ENCODE measurements at regions not wholly inside any gene's neighbourhood (a gene's known extent, or its start where the extent isn't known, plus 50 kb on each side); places are given as distances from the start of the nearest gene placed in this dataset.

DNA sequence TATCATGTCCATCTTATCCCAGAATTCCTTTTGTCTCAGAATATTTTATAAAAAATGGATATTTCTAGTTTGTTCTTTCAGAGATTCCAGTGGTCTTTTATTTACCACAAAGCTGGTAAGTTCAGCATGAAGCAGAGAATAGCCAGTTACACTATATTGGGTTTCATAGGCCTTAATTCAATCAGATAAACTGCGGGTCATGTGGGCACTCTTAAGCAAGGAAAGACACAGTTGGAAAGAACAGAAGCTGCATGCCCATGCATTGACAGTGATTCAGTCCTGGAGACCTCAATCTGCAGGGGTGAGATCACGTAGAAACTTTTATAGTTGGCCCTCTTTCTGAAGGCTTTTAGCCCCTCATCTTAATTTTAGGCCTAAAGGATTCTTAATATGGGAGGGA is 281.3 kb upstream of the IGFBP3 start:
- DNase-seq (ENCODE audit: low read depth): no peak

DNA sequence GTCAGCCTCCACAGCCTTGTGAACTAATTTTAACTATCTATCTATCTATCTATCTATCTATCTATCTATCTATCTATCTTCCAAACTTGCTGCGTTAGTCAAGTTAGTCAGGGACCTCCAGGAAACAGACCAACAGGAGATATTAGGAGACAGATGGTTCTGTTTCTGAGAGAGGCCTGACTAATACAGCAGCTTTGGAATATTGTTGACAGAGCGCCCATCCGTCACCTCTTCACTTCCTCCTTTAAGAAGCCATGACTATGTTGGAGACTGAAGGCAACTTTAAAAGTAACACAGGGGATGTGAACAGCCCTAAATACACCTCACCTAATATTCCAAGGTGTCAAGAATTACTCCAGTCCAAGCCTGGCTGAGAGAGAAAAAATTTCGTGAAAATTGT is 280.9 kb upstream of the IGFBP3 start:
- DNase-seq (ENCODE audit: low read depth): no peak

DNA sequence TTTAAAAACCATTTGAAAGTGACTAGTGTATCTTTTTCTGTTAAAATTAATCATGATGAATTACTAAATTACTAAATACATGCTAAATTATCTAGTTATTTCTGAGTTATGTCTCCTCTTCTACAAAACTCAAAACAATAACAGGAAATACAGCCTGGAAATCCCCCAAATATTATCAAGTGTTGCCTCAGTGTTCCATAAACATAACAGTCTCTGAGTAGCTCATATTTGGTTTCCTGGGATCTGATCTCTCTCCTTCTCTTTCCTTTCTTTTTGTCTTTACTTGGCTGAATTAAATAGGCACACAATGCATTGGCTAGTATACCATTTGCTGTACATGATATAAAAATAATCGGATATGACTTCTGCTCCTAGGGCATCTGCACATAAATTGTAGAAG is 277.6 kb upstream of the IGFBP3 start:
- no peak for DNase-seq (ENCODE audit: low read depth)

DNA sequence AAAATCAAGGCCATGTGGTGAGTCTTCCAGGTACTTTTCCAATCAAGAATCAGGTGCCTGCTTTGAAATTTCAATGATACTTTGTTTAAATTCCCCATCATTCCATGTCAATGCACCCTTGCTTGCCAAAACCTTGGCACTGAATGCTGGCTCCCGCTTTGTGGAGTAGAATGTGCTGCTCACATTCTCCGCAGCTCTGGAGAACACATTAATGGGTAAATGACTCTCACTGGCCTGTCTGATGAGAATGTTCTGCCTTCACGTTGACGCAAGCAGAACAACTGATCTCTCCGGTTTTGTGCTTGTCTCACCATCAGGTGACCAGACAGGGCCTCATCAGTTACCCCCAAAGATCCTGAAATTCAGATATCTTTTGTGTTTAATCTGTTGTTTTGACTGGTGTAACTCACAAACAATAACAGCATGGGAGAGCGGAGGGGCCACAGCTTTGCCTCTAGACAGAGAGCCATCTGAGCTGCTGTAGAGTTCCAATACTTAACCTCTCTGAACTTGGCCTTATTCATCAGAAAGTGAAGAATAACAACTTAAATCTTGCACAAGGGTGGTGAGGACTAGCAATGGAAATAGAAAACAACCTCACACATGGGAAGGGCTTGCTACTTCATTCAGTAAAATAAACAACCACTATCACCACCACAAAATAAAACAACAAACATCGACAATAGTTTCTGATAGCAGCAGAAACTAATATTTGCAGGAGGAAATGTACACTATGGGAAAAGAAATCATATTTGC is 276.9 kb upstream of the IGFBP3 start:
- DNase-seq (ENCODE audit: low read depth): no peak

DNA sequence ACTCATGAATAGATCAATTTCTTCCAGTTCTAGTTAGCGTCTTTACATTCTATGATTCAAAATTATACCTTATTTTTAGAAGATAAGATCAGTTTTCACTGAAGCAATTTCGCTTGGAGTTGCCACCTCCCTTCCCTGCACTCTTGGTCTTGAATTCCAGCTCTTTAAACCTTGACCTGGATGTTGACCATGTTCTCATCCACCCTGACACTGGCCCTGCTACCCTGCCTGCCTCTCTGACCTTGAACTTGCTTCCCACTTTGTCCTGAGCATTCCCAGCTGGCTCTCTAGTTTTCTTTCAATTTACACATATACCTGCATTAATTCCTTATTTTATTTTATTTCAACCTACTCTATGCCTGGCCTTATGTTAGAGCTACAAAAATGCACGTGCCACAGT is 274.9 kb upstream of the IGFBP3 start:
- DNase-seq (ENCODE audit: low read depth): no peak

DNA sequence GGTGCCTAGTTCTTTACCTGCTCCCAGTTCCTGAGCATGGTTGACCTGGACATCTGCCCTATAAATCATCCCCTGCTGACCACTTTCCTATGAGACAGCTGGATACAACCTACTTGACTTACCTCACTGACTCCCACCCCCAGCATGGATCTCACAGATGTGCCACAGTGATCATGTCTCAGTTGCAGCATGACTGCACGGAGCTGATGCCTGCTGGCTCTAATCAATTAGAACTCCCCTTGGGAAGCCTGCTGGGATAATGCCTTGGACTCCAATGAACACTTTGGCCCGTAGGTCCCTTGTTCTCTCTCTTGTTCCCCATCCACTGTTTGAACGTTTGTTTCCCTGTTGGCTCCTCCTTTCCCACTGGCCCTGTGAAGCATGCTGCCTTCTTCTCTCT is 271.2 kb upstream of the IGFBP3 start:
- DNase-seq (ENCODE audit: low read depth): no peak

DNA sequence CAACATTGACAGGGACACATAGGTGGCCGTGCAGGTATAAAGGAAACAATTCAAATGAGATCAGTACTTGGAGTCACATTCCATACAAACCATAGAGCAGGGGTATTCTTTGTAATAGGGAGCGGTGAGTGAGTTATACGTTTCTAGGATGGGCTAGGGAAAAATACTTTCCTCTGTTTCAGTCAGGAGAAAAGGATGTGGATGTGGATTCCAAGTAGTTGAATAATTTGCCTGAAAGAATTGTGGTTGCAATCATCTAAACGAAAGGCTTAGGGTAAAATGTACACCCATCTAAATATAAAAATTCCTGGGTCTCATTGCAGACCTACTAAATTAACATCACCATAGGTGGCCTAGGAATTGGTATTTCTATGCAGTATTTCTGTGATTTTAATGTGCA is 270.7 kb upstream of the IGFBP3 start:
- no peak for DNase-seq (ENCODE audit: low read depth)

DNA sequence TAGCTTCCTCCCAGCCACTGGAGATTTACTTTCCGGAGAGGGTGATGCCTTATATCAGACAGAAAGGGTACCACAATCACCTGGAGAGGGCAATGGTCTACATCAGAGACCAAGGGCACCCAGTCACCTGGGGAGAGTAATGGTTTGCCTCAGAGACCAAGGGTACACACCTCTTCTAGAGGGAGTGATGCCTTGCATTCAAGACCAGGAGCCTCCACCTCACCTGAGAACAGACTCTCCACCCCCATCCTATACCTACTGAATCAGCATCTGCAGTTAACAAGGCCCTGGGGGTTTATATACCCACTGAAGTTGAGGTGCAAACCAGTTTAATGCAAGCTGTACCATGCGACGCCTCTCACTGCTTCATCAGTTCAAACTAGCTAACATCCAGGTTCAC is 270.2 kb upstream of the IGFBP3 start:
- DNase-seq (ENCODE audit: low read depth): no peak

DNA sequence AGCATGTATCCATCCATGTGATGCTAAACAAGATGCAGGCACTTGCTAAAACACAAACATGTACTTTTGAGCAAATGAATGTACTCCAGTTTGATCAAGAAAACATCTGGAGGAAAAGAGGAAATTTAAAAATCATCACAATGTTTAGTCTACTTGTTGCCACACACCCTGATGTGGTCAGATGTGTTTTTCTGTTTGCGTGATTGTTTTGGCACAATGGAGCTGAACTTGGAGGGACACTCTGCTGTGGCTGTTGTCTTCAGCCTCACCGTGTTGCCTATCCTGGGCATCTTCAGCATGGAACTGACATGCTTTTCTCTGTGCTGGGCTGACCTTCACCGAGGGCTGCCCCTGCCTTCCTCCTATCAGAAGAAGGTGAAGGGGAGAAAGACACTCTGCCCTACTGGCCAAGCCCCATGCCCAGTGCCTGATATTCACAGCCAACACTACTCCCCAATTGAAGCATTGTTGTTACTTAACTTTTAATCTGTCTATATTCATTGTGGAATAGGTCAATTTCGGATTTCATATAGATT is 268.3 kb upstream of the IGFBP3 start:
- no peak for DNase-seq (ENCODE audit: low read depth)

DNA sequence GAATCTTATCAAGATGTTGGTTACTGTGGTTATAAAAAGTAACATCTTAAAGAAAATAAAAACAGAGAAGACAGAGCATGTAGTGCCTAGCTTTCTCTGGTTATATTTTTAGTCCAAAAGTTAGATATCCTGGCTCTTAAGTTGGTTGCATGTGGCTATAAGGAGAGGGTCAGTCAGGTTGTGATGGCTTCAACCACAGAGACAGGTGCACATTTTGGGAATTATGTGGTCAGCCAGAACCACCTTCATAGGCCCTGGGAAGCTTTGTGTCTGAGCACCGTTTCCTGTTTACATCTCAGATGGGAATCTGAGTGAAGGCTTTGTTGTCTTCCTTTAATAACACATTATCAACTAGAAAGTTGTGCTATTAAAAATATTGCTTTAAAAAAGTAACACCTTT is 265.1 kb upstream of the IGFBP3 start:
- no peak for DNase-seq (ENCODE audit: low read depth)

GRCh38 chr7:46179061-46179610 is 258.1 kb upstream of the IGFBP3 start:
- no peak for DNase-seq (ENCODE audit: low read depth)

GRCh38 chr7:46178661-46179060 is 257.6 kb upstream of the IGFBP3 start:
- no peak for DNase-seq (ENCODE audit: low read depth)

- DNase-seq (ENCODE audit: low read depth): no peak
Observed at GRCh38 chr7:46177821-46178220, 256.7 kb upstream of the IGFBP3 start.

GRCh38 chr7:46175221-46175620 is 254.1 kb upstream of the IGFBP3 start:
- no peak for DNase-seq (ENCODE audit: low read depth)

DNA sequence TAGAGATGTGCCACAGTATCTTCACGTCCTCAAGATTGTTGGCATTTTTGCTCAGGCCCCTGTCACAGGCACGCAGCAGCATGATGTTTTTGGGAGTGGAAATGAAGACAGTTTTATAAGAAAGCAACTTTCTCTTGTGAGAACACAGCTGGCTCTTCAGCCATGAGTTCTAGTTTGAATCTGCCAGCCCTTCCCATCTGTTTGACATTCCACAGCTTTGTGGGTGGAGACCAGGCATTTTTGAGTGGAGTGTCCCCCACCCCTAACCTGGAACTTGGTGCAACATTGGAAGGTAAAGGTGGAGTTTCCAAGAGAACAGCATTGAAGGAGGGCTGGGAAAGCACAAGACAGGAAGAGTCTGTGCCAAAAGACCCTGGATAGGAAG is 253.1 kb upstream of the IGFBP3 start:
- DNase-seq (ENCODE audit: low read depth): no peak

- no peak for DNase-seq (ENCODE audit: low read depth)
Observed at GRCh38 chr7:46173476-46174195, 252.6 kb upstream of the IGFBP3 start.

GRCh38 chr7:46170792-46171191 is 249.7 kb upstream of the IGFBP3 start:
- no peak for DNase-seq (ENCODE audit: low read depth)

- no peak for DNase-seq (ENCODE audit: low read depth)
Observed at GRCh38 chr7:46170021-46170420, 248.9 kb upstream of the IGFBP3 start.

GRCh38 chr7:46169384-46169755 is 248.3 kb upstream of the IGFBP3 start:
- no peak for DNase-seq (ENCODE audit: low read depth)

DNA sequence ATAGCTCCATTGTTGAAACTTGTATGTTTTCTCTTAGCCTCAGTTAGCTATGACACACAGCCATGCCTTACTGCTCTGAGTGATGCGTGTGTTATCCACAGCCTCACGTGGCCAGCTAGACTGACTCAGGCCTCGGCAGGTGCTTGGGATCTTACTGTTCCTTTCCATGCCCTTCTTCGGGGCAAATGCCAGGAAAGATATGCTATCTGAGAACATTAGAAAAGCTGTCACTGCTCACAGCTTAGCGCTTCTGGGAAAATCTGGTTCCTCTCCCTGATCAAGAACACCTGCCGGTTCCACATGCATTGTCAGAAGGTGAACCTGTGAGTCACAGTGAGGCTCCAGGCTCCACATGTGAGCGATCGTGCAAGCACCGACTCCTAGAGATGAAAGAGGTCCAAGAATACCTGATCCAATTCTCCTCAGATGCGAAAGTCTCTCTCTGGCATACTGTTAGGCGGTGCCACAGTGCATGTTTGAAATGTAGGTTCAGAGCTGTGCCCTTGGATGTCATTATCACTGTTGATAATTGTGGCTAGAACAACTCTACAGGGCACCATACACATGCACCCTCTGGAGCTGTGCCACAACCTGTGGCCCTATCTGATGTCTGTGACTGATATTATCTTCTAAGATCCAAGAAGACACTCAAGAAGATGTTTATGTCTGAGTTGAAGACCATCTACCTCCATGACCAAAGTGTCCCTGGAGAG is 247.8 kb upstream of the IGFBP3 start:
- no peak for DNase-seq (ENCODE audit: low read depth)

DNA sequence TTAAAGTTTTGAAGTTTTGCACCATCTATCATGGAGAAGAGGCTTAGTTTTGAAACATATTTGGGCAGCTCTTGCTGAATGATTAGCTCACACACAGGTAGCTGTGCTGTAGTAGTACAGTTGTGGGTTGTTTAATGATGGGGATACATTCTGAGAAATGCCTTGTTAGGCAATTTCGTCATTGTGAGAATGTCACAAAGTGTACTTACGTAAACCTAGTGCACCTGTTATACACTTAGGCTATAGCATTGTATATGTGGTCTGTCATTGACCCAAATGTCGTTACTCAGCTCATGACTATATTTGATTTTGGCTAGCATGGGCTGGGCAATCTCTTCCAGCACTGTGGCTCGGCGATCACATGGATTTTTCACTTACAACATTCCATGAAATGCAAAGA is 247.2 kb upstream of the IGFBP3 start:
- DNase-seq (ENCODE audit: low read depth): no peak

DNA sequence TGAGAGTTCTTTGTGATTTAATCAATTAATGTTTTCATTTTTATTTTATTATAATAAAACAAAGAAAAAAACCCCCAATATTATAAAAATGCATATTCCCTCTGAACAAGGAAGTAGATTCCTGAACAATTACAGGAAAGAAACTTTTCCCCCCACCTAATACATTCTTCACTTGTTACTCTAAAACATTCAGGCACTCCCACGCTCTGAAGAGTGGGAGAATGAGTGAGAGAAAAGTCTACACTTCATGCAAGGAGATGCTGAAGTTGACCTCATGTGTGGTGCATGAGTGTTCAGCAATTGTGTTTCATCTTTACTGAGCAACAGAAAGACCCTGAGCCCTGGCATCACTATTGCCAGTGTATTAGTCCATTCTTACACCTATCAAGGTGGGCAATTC is 244.2 kb upstream of the IGFBP3 start:
- no peak for DNase-seq (ENCODE audit: low read depth)

- DNase-seq (ENCODE audit: low read depth): no peak
Observed at GRCh38 chr7:46164629-46165028, 243.6 kb upstream of the IGFBP3 start.

All from activated T-cell treated with anti-CD3 and anti-CD28 coated beads for 24 hours (primary cell).